ENCODE measurements at regions not wholly inside any gene's neighbourhood (a gene's known extent, or its start where the extent isn't known, plus 50 kb on each side); places are given as distances from the start of the nearest gene placed in this dataset.

DNA sequence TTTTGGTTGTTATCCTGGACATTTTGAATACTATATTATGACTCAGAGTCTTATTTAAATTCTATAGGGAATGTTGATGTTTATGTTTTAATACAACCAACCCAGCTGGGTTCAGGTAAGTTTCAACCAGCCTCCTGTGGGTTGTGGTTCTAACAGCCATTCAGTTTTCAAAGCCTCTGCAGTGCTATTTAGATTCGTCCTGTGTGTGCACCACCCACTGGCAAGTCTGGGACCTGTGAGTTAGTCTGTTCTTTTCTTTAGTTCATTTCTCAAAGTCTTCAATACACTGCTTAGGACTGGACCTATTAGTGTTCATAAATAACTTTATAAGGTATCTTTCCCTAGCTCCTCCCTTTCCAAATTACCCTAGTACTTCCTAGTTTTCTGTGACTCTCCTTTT lies 170.6 kb downstream of the TMEM132E start:
- Mint-ChIP-seq H3K4me3 (no peak overlapping the region), H3K9me3 (no peaks in the 10 kb centered on the region), H3K27ac (no peak overlapping the region), H3K27me3 (ENCODE audit: insufficient read depth, low read depth, poor library complexity) (peaks cover 5% of the 10 kb centered on the region), H3K4me1 (peaks cover 9% of the 10 kb centered on the region), H3K36me3 (ENCODE audit: low read depth) (no peaks in the 10 kb centered on the region)
- TF ChIP-seq ZNF462 (CRISPR knock-in tag; IDR thresholded peaks at IDR 0.05) (no peak), CTCF (conservative IDR thresholded peaks at IDR 0.05; ENCODE audit: low read depth in 2 of 2) (peak in 1 of 2 experiments; percentile 34; a peak in 1 of 4 replicates)
- no peaks in the 10 kb centered on the region for H3K27me3 ChIP-seq (ENCODE audit: insufficient read depth)
- ATAC-seq (peak; percentile 58), DNase-seq (ENCODE audit: low spot score) (no peak)
- H3K4me2 ChIP-seq = no peak overlapping the region
- H4K20me1 ChIP-seq (replicated peaks; ENCODE audit: insufficient read depth) = no peaks in the 10 kb centered on the region; the same call in 1 of the 2 replicates
- H2AFZ ChIP-seq = no peak overlapping the region
- H3K4me1 ChIP-seq (ENCODE audit: insufficient read depth) = no peaks in the 10 kb centered on the region
- H3K4me3 ChIP-seq = no peak overlapping the region
- H3F3A ChIP-seq (replicated peaks; ENCODE audit: low read depth) = no peaks in the 10 kb centered on the region
- H3K79me2 ChIP-seq (replicated peaks; ENCODE audit: insufficient read depth) = no peaks in the 10 kb centered on the region
- no peaks in the 10 kb centered on the region for H3K36me3 ChIP-seq (ENCODE audit: insufficient read depth)
- H3K27ac ChIP-seq (ENCODE audit: low read depth) = no peak overlapping the region
- H3K9me2 ChIP-seq (ENCODE audit: insufficient read depth) = no peaks in the 10 kb centered on the region

DNA sequence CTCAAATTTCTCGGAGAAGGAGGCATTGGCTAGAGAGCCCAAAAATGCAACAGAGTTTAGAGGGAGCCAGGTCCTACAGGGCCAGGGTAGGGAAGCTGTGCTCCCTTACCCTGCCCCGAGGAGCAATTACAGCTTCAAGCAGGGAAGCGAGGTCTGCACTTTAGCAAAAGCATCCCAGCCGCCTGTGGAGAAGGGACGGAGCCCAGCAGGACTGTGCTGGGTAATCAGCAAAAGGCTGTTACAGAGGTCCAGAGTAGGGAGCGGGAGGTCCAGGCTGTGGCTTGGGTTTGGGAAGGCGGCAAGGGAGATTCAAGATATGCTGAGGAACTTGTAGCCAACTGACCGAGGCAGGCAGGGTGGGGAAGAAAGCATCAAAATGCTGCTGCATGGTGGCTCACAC lies 162.6 kb downstream of the TMEM132E start:
- Mint-ChIP-seq H3K27me3 (ENCODE audit: insufficient read depth, low read depth, poor library complexity) (peaks cover 4% of the 10 kb centered on the region), H3K36me3 (ENCODE audit: low read depth) (no peaks in the 10 kb centered on the region), H3K4me3 (no peak overlapping the region), H3K27ac (no peak overlapping the region), H3K4me1 (peaks cover 6% of the 10 kb centered on the region), H3K9me3 (no peaks in the 10 kb centered on the region; the same call in 2 of the 3 replicates)
- Histone ChIP-seq H3K27ac (ENCODE audit: low read depth) (no peak overlapping the region), H3K4me3 (no peak overlapping the region), H3K4me2 (no peak overlapping the region), H3K79me2 (replicated peaks; ENCODE audit: insufficient read depth) (no peaks in the 10 kb centered on the region), H3F3A (replicated peaks; ENCODE audit: low read depth) (no peaks in the 10 kb centered on the region), H2AFZ (no peak overlapping the region; the same call in 1 of the 2 replicates), H3K27me3 (ENCODE audit: insufficient read depth) (no peaks in the 10 kb centered on the region), H4K20me1 (replicated peaks; ENCODE audit: insufficient read depth) (no peaks in the 10 kb centered on the region), H3K36me3 (ENCODE audit: insufficient read depth) (no peaks in the 10 kb centered on the region), H3K9me2 (ENCODE audit: insufficient read depth) (no peaks in the 10 kb centered on the region), H3K4me1 (ENCODE audit: insufficient read depth) (peaks cover 11% of the 10 kb centered on the region)
- ATAC-seq (peak; percentile 66), DNase-seq (ENCODE audit: low spot score) (no peak)
- TF ChIP-seq EZH2 (IDR thresholded peaks at IDR 0.05; ENCODE audit: low read depth, unreplicated experiment) = no peak
- TF ChIP-seq ZNF462 (CRISPR knock-in tag; IDR thresholded peaks at IDR 0.05) = no peak
